Skeletal muscle satellite cell (primary cell): ENCODE measurements at regions not wholly inside any gene's neighbourhood (a gene's known extent, or its start where the extent isn't known, plus 50 kb on each side); places are given as distances from the start of the nearest gene placed in this dataset.
A peak's percentile ranks its signal among the peaks of the same experiment; 100 is the strongest.

Experiments used
- H3K27me3 ChIP-seq: 2 replicates; pipeline ENCODE4 v1.7.0; 2013; ENCODE audit warnings: low read length; ENCODE audit not compliant: control insufficient read depth, insufficient read depth
- H3K36me3 ChIP-seq: 2 replicates; pipeline ENCODE4 v1.7.0; 2013; ENCODE audit warnings: mild to moderate bottlenecking, control low read depth, low read length; ENCODE audit not compliant: insufficient read depth
- H3K4me1 ChIP-seq: 2 replicates; pipeline ENCODE4 v1.7.0; 2013; ENCODE audit warnings: low read length; ENCODE audit not compliant: control insufficient read depth, insufficient read depth
- H3K4me2 ChIP-seq: 2 replicates; pipeline ENCODE4 v1.7.0; 2013; ENCODE audit warnings: mild to moderate bottlenecking, low read length
- H3K4me3 ChIP-seq: 2 replicates; pipeline ENCODE4 v1.7.0; 2013; ENCODE audit warnings: low read length
- H3K9ac ChIP-seq: 2 replicates; pipeline ENCODE4 v1.7.0; 2013; ENCODE audit warnings: mild to moderate bottlenecking, low read depth, low read length, moderate library complexity
- H3K9me3 ChIP-seq: replicated peaks from 2 replicates; pipeline ENCODE4 v1.7.0; 2013; ENCODE audit warnings: mild to moderate bottlenecking, control low read depth, low read length

DNA sequence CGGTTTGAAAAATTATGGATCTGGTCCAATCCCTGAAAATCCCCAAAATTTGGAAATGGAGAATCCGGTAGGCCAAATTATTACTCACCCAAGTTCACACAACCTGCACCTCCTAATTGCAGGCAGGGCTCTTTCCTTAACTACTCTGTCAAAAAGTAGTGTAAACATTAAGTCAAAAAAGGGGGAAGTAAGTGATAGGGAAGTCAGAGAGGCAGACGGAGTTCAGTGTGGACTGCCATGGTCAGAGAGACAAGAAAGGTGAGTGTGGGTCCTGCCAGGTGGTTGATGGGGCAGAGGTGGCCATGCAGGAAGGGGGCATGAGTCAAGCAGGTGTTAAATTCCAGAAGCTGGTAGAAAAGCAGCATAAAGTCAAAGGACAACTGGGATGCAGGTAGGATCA, 83.5 kb upstream of the CALM2 start:
- no peaks in the 10 kb centered on the region for H3K36me3 ChIP-seq
- no peak overlapping the region for H3K4me2 ChIP-seq
- H3K4me1 ChIP-seq, result peaks cover 10% of the 10 kb centered on the region
- no peaks in the 10 kb centered on the region for H3K27me3 ChIP-seq
- no peak overlapping the region for H3K4me3 ChIP-seq
- H3K9ac ChIP-seq, result no peak overlapping the region
- H3K9me3 ChIP-seq, result no peaks in the 10 kb centered on the region

DNA sequence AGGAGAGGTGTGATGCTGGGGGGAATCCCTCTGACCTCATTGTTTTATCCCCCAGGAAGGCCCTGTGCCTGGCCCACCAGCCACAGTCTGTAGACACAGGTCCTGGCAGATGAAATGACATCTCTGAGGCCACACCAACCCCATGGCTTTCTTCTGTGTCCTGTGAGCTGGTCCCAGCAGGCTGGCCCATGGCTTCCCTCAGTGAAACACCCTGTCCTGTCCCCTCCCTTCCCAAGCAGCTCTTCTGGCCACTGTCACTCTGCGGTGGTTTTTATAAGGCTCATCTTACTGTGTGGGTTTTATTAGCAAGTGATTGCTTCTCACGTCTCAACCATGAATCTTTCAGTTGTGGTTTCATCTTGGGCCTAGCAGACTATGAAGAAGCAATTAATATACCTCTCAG, 81.6 kb upstream of the CALM2 start:
- no peaks in the 10 kb centered on the region for H3K36me3 ChIP-seq
- H3K4me2 ChIP-seq, result no peak overlapping the region
- no peaks in the 10 kb centered on the region for H3K9me3 ChIP-seq
- H3K27me3 ChIP-seq, result no peaks in the 10 kb centered on the region
- no peak overlapping the region for H3K9ac ChIP-seq
- no peak overlapping the region for H3K4me3 ChIP-seq
- peaks cover 10% of the 10 kb centered on the region for H3K4me1 ChIP-seq

DNA sequence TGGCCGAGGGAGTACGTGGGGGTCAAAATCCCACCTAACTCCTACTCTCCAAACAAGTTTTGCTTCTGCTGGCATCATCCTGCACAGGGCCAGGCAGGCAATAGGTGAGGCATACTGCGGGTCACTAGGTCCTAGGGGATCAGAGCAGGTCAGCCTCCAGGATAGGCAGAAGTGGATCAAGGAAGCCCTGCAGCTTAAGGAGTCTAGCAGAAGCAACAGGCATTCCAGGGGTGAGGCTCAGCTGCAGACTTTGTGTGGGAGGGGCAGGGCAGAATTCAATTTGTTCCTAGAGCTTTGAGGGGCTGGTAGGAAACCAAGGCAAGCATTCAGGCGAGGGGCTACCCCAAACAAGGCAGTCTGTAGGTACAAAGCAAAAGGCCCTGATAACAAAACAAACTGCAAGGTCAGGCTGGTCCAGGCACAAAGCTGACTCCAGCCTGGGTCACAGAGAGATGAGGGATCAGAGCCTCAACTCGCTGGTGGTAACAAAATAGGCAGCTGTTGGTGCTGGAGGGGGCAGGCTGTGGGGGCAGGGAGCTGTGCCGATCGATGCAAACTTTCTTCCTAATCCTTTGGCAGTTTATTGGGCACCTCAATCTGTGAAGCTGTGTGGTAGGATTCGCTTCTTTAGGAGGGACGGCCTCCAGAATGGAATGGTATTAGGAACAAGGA, 80.2 kb upstream of the CALM2 start:
- Histone ChIP-seq H3K4me1 (peaks cover 10% of the 10 kb centered on the region), H3K4me3 (no peak overlapping the region), H3K27me3 (no peaks in the 10 kb centered on the region), H3K9me3 (no peaks in the 10 kb centered on the region), H3K36me3 (no peaks in the 10 kb centered on the region), H3K9ac (no peak overlapping the region), H3K4me2 (no peak overlapping the region)

DNA sequence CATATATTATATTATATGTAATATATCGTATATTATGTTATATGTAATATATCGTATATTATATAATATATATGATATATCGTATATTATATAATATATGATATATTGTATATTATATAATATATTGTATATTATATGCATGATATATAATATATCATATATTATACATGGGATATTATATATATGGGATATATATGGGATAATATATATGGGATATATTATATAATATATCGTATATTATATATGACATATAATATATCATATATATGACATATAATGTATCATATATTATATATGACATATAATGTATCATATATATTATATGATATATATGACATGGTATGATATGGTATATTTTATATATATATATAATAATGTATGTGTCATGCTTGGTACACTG, 79.5 kb upstream of the CALM2 start:
- H3K4me1 ChIP-seq, result peaks cover 10% of the 10 kb centered on the region
- no peak overlapping the region for H3K9ac ChIP-seq
- no peaks in the 10 kb centered on the region for H3K9me3 ChIP-seq
- H3K36me3 ChIP-seq, result no peaks in the 10 kb centered on the region
- no peak overlapping the region for H3K4me3 ChIP-seq
- no peaks in the 10 kb centered on the region for H3K27me3 ChIP-seq
- H3K4me2 ChIP-seq, result no peak overlapping the region

DNA sequence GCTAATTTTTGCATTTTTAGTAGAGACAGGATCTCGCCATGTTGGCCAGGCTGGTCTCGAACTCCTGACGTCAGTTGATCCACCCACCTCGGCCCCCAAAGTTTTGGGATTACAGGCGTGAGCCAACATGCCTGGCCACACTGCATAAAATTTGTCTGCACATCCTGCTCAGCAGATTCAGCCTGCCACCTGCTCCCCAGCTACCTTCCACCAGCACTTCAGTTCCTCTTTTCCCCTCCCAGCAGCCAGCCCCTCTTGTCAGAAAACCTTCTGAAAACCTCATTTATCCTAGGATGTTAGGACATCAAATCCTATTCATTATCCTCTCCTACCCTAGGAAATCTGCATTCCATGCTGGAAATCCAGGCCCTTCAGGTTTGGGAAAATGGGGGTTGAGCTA, 78.2 kb upstream of the CALM2 start:
- H3K4me1 ChIP-seq, result peaks cover 15% of the 10 kb centered on the region
- no peak overlapping the region for H3K4me2 ChIP-seq
- H3K4me3 ChIP-seq, result no peak overlapping the region
- no peak overlapping the region for H3K9ac ChIP-seq
- H3K27me3 ChIP-seq, result no peaks in the 10 kb centered on the region
- no peaks in the 10 kb centered on the region for H3K36me3 ChIP-seq
- H3K9me3 ChIP-seq, result no peaks in the 10 kb centered on the region

DNA sequence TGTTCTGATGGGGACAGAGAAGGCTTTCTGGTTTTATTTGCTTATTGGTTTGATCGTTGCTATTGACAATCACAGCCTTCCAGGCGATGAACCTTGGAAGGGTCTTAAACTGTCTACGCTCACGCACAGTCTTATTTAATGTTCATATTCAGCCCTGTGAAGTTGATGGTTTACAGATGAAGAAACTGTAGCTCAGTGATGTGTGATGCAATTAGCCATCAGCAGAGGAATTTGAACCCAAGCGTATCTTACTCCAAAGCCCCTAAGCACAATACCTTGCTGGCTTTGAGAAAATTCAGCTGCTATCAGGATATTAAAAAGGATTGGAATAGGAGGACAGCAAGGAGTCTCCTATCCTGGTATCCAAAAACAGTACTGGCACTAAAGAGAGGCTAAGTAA, 77.1 kb upstream of the CALM2 start:
- Histone ChIP-seq H3K9ac (no peak overlapping the region), H3K27me3 (no peaks in the 10 kb centered on the region), H3K9me3 (no peaks in the 10 kb centered on the region), H3K4me2 (no peak overlapping the region), H3K4me1 (peaks cover 20% of the 10 kb centered on the region), H3K4me3 (no peak overlapping the region), H3K36me3 (no peaks in the 10 kb centered on the region)

DNA sequence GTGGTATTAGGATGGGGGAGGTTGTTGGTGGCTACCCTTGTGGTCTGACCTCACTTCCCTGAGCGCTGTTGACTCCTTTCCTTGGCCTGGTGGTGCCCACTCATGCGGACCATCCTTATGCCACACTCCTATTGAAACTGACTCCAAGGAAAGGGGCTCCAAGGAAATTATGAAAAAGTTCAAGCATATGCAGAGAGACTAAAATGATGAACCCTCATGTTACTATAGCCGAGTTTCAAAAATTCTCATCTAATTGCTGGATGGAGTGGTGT, 75.0 kb upstream of the CALM2 start:
- Histone ChIP-seq H3K9ac (no peak overlapping the region), H3K9me3 (no peaks in the 10 kb centered on the region), H3K36me3 (no peaks in the 10 kb centered on the region), H3K27me3 (peaks cover 4% of the 10 kb centered on the region), H3K4me1 (peaks cover 11% of the 10 kb centered on the region), H3K4me3 (no peak overlapping the region), H3K4me2 (no peak overlapping the region)

DNA sequence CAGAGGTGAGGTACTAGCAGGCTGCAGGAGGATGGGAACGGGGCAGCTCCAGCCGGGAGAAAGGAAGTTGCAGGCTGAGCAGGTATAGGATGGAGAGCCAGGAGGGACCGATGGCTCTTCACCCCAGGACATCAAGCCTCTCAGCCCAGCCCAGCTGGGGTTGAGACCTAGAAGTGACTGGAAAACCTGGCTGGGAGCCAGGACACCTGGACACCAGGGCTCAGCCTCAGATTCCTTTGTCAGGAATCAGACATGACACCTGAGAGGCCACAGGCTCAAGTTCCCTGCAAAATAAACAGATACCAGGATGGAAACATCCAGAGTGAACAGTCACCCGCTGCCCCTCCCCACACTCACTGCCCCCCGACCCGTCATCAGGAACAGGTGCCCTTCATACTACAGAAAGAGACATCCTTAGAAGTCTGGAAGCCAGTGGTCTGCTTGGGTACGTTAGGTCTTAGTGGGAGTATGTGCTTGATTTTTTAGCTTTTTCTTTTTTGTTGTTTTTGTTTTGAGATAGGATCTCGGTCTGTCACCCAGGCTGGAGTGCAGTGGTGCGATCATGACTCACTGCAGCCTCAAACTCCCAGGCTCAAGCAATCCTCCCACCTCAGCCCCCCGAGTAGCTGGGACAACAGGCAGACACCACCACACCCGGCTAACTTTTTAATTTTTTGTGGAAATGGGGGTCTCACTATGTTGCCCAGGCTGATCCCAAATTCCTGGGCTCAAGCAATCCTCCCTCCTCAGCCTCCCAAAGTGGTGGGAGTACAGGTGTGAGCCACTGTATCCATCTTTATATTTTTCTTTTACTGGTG, 74.5 kb upstream of the CALM2 start:
- no peak overlapping the region for H3K4me2 ChIP-seq
- no peak overlapping the region for H3K9ac ChIP-seq

DNA sequence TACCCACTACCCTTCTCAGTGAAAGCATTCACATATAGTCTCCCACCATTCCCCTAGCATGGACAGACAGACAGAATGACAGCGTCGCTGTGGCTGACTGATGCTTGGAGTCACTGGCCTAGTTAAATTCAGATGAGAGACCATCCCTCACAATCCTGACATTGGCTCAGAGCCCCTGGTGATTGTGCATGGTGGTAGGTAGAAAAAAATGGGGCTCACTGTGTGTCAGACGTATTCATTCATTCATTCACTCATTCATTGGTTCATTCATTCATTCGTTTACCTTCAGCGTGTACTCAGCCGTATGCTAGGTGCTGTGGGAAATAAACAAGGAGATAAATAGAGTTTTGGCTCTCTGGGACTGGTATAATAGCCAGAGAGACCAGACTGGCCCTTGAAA, 73.6 kb upstream of the CALM2 start:
- H3K9ac ChIP-seq, result no peak overlapping the region

More for the DNA sequence above, 74.5 kb upstream of the CALM2 start:
- no peak overlapping the region for H3K4me3 ChIP-seq
- no peaks in the 10 kb centered on the region for H3K36me3 ChIP-seq
- H3K4me1 ChIP-seq, result peaks cover 10% of the 10 kb centered on the region
- H3K9me3 ChIP-seq, result no peaks in the 10 kb centered on the region
- peaks cover 4% of the 10 kb centered on the region for H3K27me3 ChIP-seq

DNA sequence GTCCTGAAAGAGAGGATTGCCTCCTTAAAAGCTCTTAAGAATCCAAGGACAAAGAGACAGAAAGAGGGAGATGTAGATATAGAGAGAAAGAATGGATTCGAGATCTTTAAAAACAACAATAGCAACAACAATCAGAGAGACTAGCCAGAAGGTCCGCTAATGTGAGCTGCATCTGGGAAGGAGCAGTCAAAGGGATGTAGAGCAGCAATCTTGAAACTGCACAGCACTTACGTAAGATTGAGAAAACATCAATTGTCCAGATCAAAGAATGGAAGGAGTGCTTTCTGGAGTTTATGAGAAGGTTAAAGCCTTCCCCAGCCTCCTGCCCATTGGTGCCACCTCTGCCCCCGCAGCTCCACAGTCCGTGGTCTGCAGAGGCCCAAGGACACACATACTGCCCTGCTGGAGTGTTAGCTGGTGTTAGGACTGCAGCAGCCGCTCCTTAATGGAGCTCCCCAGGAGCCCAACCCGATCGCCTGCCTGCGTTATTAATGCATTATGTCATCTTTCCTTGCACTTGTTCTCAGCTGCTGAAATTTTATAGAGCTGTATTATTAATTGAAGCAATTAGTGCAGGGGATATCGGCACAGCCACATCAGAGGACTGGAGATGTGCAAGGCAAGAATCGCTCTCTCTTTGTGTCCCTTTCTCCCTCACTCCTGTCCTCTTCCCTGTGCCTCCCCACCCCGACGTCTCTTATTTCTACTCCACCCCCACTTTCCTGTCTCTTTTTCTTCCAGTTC, 73.0 kb upstream of the CALM2 start:
- Histone ChIP-seq H3K9ac (no peak overlapping the region), H3K27me3 (peaks cover 4% of the 10 kb centered on the region), H3K4me2 (peak overlapping the region; percentile 52), H3K4me3 (no peak overlapping the region), H3K4me1 (peaks cover 10% of the 10 kb centered on the region), H3K36me3 (no peaks in the 10 kb centered on the region), H3K9me3 (no peaks in the 10 kb centered on the region)

More for the DNA sequence above, 73.6 kb upstream of the CALM2 start:
- H3K9me3 ChIP-seq, result no peaks in the 10 kb centered on the region
- H3K27me3 ChIP-seq, result peaks cover 4% of the 10 kb centered on the region
- peak overlapping the region; percentile 52 for H3K4me2 ChIP-seq
- H3K4me3 ChIP-seq, result no peak overlapping the region
- H3K36me3 ChIP-seq, result no peaks in the 10 kb centered on the region
- peaks cover 10% of the 10 kb centered on the region for H3K4me1 ChIP-seq

DNA sequence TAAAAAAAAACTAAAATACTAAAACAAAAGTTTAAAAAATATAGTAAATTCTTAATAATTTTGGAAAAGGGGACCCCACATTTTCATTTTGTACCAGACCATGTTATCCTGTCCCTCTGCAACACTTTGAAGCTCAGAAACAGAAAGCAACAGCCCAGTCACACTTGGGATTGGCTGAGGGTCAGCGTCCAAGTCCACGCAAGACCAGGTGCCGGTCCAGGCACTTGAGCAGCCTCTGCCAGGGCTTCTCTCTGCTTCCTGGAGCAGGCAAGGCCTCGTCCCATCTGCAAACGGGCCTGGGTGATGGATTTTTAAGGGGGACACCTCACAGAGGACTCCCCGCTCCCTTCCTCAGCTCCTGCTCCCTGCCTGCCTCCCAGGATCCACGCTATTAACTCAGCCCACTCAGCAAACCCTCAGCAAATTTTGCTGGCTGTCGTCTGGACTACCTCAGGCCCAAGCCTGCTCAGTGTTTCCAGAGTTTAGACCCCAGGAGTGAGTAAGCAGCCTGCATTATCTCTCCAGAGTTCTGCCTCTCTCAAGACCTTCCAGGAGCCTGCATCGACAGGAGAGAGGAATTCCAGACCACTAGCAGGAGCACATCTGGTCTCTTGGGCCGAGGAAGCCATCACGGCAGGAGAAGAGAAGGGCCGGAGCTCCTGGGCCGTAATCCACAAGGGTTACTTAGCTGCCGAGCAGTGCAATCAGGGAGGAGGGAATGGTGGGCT, 67.4 kb upstream of the CALM2 start:
- peaks cover 9% of the 10 kb centered on the region for H3K27me3 ChIP-seq
- no peak overlapping the region for H3K9ac ChIP-seq
- no peaks in the 10 kb centered on the region for H3K36me3 ChIP-seq
- no peak overlapping the region for H3K4me3 ChIP-seq
- H3K4me1 ChIP-seq, result no peaks in the 10 kb centered on the region
- H3K4me2 ChIP-seq, result no peak overlapping the region
- H3K9me3 ChIP-seq, result no peaks in the 10 kb centered on the region
